Chondrocyte (in vitro differentiated cells): ENCODE measurements at regions not wholly inside any gene's neighbourhood (a gene's known extent, or its start where the extent isn't known, plus 50 kb on each side); places are given as distances from the start of the nearest gene placed in this dataset.

Experiments used
- DNase-seq: peaks from one replicate; pipeline ENCODE4 v3.0.0; 2021; ENCODE audit warnings: mixed read lengths, low spot score
- H3K27ac Mint-ChIP-seq: one replicate; pipeline ENCODE4 v1.8.0; 2021; ENCODE audit warnings: mild to moderate bottlenecking, moderate library complexity, mixed read lengths; ENCODE audit not compliant: unreplicated experiment
- H3K27me3 Mint-ChIP-seq: 2 replicates; pipeline ENCODE4 v1.8.0; 2021; ENCODE audit warnings: low read depth, mixed read lengths
- H3K36me3 Mint-ChIP-seq: 2 replicates; pipeline ENCODE4 v1.8.0; 2021; ENCODE audit warnings: low read depth, mixed read lengths
- H3K4me1 Mint-ChIP-seq: 2 replicates; pipeline ENCODE4 v1.8.0; 2021; ENCODE audit warnings: low read depth, mild to moderate bottlenecking, mixed read lengths
- H3K4me3 Mint-ChIP-seq: one replicate; pipeline ENCODE4 v1.8.0; 2021; ENCODE audit warnings: mild to moderate bottlenecking, moderate library complexity, mixed read lengths; ENCODE audit not compliant: unreplicated experiment
- H3K9me3 Mint-ChIP-seq: 2 replicates; pipeline ENCODE4 v1.8.0; 2021; ENCODE audit warnings: low read depth, mixed read lengths
- TF ChIP-seq, protein P1 (sequence below): fragments of 200-600 bp; sonication (generic); IDR thresholded peaks from 2 replicates; pipeline ENCODE4 v1.5.0; 2021; ENCODE audit warnings: antibody characterized with exemption, mild to moderate bottlenecking, moderate library complexity

GRCh38 chr7:81210137-81211064 is 291.6 kb upstream of the SEMA3C start:
- Mint-ChIP-seq H3K27ac (no peak overlapping the region), H3K36me3 (no peaks in the 10 kb centered on the region), H3K9me3 (no peaks in the 10 kb centered on the region), H3K27me3 (no peaks in the 10 kb centered on the region), H3K4me3 (no peak overlapping the region), H3K4me1 (peaks cover 16% of the 10 kb centered on the region)
- DNase-seq, result no peak
- TF ChIP-seq, protein P1, sequence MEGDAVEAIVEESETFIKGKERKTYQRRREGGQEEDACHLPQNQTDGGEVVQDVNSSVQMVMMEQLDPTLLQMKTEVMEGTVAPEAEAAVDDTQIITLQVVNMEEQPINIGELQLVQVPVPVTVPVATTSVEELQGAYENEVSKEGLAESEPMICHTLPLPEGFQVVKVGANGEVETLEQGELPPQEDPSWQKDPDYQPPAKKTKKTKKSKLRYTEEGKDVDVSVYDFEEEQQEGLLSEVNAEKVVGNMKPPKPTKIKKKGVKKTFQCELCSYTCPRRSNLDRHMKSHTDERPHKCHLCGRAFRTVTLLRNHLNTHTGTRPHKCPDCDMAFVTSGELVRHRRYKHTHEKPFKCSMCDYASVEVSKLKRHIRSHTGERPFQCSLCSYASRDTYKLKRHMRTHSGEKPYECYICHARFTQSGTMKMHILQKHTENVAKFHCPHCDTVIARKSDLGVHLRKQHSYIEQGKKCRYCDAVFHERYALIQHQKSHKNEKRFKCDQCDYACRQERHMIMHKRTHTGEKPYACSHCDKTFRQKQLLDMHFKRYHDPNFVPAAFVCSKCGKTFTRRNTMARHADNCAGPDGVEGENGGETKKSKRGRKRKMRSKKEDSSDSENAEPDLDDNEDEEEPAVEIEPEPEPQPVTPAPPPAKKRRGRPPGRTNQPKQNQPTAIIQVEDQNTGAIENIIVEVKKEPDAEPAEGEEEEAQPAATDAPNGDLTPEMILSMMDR, result no peak

GRCh38 chr7:81209059-81209458 is 290.2 kb upstream of the SEMA3C start:
- H3K9me3 Mint-ChIP-seq, result no peaks in the 10 kb centered on the region
- TF ChIP-seq, protein P1, result no peak
- peaks cover 16% of the 10 kb centered on the region for H3K4me1 Mint-ChIP-seq
- no peaks in the 10 kb centered on the region for H3K36me3 Mint-ChIP-seq
- no peak for DNase-seq
- no peak overlapping the region for H3K27ac Mint-ChIP-seq
- no peak overlapping the region for H3K4me3 Mint-ChIP-seq
- H3K27me3 Mint-ChIP-seq, result no peaks in the 10 kb centered on the region

DNA sequence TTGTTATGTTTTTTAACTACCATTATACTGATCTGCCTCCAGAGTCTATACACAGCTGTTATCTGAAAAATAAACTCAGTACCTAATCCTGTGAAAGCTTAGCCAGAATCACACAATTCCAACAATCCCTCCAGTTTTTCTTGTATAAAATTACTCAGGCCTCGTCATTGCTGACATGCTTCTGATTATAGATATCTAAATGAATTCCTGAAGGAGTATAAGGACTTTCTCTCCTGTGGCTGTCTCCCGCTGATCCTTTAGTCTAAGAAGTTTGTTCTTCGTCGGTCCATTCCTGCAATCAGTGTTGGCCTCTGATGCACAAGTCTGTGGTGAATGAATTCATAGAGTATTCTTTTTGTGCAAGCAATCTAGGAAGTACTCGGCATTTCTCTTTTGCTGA is 288.9 kb upstream of the SEMA3C start:
- Mint-ChIP-seq H3K36me3 (no peaks in the 10 kb centered on the region), H3K27ac (no peak overlapping the region), H3K9me3 (no peaks in the 10 kb centered on the region), H3K4me1 (peaks cover 16% of the 10 kb centered on the region), H3K27me3 (no peaks in the 10 kb centered on the region), H3K4me3 (no peak overlapping the region)
- DNase-seq, result no peak
- TF ChIP-seq, protein P1, result no peak

DNA sequence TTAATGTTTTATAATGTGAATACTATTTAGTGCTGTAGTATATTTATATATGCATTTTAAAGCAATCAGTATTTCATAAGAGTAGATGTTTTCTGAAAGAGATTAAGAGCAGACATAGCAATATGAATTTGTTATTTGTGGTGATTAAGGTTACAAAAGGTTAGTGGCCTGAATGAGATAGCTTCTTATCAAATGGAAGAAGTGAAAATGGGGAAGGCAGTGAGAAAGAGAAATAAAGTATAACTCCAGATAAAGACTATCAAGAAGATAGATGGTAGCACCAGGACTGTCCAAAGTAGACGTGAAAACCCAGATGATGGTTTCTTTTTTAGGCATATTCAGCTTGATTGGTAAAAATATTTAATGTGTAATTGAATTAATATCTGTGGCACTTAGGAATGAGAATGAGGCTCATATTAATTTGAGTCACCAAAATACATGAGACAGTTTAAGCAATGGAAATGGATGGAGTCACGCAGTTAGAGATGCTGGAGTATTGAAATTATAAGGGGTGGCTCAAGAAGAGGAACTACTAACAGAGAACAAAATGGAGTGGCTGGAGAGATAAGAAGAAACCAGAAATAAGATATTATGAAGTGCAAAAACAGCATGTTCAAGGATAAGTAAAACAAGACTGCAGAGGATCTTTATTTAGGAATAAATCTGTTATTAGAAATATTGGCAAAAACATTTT is 288.0 kb upstream of the SEMA3C start:
- no peak overlapping the region for H3K27ac Mint-ChIP-seq
- TF ChIP-seq, protein P1, result no peak
- H3K36me3 Mint-ChIP-seq, result no peaks in the 10 kb centered on the region
- no peak overlapping the region for H3K4me3 Mint-ChIP-seq
- DNase-seq, result no peak
- H3K9me3 Mint-ChIP-seq, result no peaks in the 10 kb centered on the region
- H3K4me1 Mint-ChIP-seq, result peaks cover 12% of the 10 kb centered on the region
- no peaks in the 10 kb centered on the region for H3K27me3 Mint-ChIP-seq

DNA sequence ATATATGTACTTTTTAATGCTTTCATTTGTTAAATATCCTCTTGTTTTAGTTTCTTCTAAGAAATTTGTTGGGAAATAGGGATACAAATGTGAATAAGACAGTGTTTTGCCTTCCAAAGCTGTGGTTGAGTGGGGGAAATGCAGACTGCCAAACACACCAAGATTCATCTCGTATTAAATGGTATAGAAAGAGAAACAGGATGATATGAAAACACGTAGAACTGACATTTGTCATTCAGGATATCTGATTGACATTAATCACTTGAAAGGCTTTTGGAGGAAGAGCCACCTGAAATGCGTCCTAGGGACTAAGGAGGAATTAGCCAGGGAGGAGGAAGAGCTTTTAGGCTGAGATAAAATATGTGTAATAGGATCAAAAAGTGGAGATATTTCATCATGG is 287.4 kb upstream of the SEMA3C start:
- Mint-ChIP-seq H3K4me3 (no peak overlapping the region), H3K4me1 (peaks cover 8% of the 10 kb centered on the region), H3K9me3 (no peaks in the 10 kb centered on the region), H3K27ac (no peak overlapping the region), H3K36me3 (no peaks in the 10 kb centered on the region), H3K27me3 (no peaks in the 10 kb centered on the region)
- TF ChIP-seq, protein P1, result no peak
- DNase-seq, result no peak
